ENCODE measurements at regions not wholly inside any gene's neighbourhood (a gene's known extent, or its start where the extent isn't known, plus 50 kb on each side); places are given as distances from the start of the nearest gene placed in this dataset.

GRCh38 chr2:188853307-188853706, 120.9 kb upstream of the COL3A1 start:
- DNase-seq, result no peak

GRCh38 chr2:188865681-188866080, 108.5 kb upstream of the COL3A1 start:
- DNase-seq, result no peak

GRCh38 chr2:188869550-188869949, 104.6 kb upstream of the COL3A1 start:
- DNase-seq, result no peak

DNA sequence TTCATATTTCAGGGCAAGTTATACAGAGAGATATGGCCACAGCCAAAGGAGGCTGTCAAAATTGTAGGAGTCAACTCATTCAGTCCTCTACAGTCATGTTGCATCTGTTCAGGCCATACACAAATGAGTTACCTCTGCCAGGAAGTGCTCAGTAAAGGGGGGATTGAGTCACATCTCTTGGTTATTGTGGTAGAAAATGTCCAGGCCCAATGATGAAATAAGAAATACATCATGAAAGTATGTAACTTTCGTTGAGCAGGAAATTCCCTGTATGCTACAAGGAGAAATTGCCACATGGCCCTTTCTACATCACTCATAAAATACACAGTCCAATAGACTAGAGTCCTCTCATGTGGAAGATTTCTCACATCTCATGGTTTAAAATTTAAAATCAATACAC, 103.9 kb upstream of the COL3A1 start:
- no peak for DNase-seq

DNA sequence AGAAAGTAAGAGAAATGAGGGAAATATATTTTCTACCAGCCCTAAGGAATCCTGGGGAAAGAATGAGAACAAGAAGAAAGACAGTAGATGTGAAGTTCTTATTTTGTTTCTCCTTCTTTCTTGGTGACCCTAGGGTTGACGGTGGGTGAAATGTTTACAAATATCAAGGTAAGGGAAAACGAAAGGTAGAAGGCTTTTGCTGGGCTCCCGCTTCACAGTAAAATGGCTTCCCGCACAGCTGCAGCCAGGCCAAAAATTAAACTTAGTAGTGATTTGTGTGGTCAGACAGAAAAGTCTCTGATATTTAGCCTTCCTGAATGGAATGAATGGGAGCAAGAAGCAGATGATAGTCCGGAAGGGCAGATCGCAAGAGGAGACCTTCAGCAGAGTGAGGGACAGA, 99.1 kb upstream of the COL3A1 start:
- no peak for DNase-seq

GRCh38 chr2:188878716-188879115, 95.5 kb upstream of the COL3A1 start:
- DNase-seq, result no peak

DNA sequence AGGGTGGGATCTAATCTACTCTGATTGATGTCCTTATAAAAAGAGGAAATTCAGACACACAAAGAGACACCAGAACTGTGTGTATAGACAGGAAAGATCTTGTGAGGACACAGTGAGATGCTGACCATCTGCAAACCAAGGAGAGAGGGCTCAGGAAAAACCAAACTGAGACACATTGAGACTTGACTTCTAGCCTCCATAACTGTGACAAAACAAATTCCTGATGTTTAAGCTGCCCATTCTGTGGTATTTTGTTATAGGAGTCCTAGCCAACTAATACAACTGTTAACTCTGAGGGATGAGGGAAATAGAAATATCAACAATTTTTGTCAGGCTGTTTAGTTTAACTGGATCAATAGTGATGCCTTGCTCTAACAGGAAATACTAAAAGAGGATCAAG, 93.4 kb upstream of the COL3A1 start:
- DNase-seq, result no peak

- DNase-seq, result no peak
Measured at GRCh38 chr2:188881434-188881833, 92.7 kb upstream of the COL3A1 start.

DNA sequence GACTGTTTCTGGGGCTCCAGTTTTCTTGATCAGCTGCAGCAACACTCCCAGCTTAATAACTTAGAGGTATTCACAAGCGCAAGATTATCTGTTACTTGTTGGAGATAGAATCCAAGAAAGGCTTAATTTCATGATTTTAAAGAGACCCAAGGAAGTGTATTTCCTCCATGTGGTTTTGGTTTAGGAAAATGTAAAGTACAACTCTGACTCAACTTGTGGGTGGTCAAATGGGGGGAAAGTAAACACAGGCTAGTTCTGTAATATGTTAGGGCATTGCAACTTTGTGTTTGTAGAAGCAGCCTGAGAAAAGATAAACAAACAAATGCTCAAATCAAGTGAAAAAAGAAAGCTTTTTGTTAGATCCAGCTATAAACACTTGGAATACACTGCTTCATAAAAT, 90.1 kb upstream of the COL3A1 start:
- no peak for DNase-seq

DNA sequence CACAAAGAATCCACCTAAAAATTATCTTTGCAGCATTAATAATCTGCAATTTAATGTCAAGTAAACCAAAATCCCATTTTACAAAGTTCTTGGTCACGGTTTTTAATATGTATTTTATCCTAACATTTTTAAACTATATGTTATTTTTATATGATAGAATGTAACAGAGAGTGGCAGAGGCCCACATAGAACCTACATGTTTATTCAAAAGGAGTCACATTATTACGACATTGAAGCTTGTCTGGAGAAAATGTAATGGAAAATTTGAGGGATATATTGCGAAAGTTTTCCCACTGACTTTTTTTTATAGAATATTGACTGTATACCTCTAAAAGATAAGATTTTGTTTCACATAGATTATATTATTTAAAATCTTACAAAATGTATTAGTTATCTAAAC, 89.7 kb upstream of the COL3A1 start:
- no peak for DNase-seq

DNA sequence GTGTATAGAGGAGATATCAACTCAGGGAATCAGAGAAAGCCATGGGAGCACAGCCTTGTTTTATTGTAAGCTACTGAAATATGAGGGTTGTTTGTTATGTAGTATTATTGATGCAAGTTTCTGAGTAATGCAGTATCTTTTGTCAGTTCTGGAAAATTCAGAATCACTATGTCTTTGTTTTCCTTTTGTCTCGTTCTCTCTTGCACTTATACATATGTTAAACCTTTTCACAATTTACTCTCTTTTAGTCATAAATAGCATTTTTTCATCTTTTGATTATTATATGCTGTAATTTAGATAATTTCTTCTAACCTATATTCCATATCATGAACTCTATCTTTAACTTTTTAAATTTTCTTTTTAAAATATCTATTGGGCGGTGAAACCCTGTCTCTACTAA, 85.0 kb upstream of the COL3A1 start:
- DNase-seq, result no peak

DNA sequence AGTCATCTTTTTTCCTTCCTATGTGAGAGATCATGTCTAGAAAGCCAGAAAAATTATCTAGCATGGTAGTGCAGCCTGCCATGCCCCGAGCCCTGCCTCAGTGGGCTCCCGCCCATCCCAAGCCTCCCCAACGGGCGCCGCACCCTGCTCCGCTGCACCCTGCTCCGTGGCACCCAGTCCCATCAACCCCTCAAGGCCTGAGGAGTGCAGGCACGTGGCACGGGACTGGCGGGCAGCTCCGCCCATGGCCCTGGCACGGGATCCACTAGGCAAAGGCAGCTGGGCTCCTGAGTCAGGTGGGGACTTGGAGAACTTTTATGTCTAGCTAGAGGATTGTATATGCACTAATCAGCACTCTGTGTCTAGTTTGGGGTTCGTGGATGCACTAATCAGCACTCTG, 83.4 kb upstream of the COL3A1 start:
- no peak for DNase-seq

GRCh38 chr2:188892636-188893035, 81.5 kb upstream of the COL3A1 start:
- no peak for DNase-seq

DNA sequence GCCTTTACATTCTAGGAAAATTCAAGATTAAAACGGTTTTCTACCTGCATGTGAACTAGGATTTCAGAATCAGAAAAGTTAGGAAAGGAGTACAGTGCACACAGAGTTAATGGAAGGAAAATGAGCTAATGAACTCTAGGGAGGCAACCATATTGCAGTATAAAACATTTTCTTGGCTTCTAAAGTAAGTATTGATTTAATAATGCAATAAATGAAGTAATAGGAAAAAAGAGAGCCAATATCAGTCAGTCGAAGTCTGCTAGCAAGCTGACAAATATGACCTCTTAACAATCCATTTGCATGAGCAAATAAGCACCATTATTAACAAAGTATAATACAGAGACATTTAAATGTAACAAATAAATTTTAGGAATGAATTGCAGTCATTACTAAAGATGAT, 80.2 kb upstream of the COL3A1 start:
- no peak for DNase-seq

- no peak for DNase-seq
Measured at GRCh38 chr2:188894979-188895378, 79.2 kb upstream of the COL3A1 start.

- no peak for DNase-seq
Measured at GRCh38 chr2:188897096-188897495, 77.1 kb upstream of the COL3A1 start.

- DNase-seq, result no peak
Measured at GRCh38 chr2:188898261-188898660, 75.9 kb upstream of the COL3A1 start.

- no peak for DNase-seq
Measured at GRCh38 chr2:188902901-188903491, 71.2 kb upstream of the COL3A1 start.

- no peak for DNase-seq
Measured at GRCh38 chr2:188903740-188904139, 70.4 kb upstream of the COL3A1 start.

- no peak for DNase-seq
Measured at GRCh38 chr2:188909036-188909435, 65.1 kb upstream of the COL3A1 start.

DNA sequence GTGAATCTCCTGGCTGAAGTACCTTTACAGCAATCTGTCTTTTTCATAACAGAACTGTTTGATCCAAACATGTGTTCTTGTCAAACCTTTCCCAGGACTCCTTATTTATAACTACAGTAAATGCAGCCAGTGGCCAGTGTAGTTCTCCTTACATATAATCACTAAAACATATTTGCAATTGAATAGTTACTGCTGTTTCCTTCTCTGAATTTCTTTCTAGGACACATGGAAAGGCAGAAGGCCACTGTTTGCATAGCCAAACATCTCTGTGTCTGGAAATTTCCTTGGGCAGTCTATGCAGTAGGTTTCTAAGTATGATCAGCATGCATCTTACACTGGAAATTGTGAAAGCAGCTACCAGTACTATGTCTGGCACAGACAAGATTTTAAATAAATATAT, 57.4 kb upstream of the COL3A1 start:
- no peak for DNase-seq

DNA sequence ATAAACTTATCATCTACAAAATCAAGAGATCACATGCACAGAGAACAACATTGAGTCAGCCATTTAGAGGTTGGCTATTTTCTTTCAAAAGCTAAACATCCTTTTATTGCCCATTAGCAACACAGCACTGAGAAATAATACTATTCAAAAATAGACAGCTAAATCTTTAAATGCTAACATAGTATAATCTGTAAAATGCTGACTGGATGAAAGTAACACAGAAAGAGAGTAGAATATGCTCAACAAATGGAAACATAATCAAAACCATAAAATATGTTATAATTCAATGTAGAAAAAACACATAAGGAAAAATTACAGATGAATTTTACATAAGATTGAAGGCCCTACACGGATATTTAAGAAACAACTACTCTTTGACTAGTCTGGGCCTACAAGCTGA, 56.5 kb upstream of the COL3A1 start:
- no peak for DNase-seq

GRCh38 chr2:188919824-188920223, 54.3 kb upstream of the COL3A1 start:
- no peak for DNase-seq

- no peak for DNase-seq
Measured at GRCh38 chr2:188922191-188922590, 52.0 kb upstream of the COL3A1 start.
